ENCODE measurements at regions not wholly inside any gene's neighbourhood (a gene's known extent, or its start where the extent isn't known, plus 50 kb on each side); places are given as distances from the start of the nearest gene placed in this dataset.

- DNase-seq = peak; percentile 48
- TF ChIP-seq EZH2 (optimal IDR thresholded peaks at IDR 0.05; ENCODE audit: low read depth, low read length) (no peak), EZH2phosphoT487 (IDR thresholded peaks at IDR 0.05; ENCODE audit: low read length) (no peak)
- TF ChIP-seq, protein P1, sequence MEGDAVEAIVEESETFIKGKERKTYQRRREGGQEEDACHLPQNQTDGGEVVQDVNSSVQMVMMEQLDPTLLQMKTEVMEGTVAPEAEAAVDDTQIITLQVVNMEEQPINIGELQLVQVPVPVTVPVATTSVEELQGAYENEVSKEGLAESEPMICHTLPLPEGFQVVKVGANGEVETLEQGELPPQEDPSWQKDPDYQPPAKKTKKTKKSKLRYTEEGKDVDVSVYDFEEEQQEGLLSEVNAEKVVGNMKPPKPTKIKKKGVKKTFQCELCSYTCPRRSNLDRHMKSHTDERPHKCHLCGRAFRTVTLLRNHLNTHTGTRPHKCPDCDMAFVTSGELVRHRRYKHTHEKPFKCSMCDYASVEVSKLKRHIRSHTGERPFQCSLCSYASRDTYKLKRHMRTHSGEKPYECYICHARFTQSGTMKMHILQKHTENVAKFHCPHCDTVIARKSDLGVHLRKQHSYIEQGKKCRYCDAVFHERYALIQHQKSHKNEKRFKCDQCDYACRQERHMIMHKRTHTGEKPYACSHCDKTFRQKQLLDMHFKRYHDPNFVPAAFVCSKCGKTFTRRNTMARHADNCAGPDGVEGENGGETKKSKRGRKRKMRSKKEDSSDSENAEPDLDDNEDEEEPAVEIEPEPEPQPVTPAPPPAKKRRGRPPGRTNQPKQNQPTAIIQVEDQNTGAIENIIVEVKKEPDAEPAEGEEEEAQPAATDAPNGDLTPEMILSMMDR (IDR thresholded peaks at IDR 0.05; ENCODE audit: low read length) = no peak
- H3K4me2 ChIP-seq (ENCODE audit: low read depth, low read length) = no peak overlapping the region
- H3K4me1 ChIP-seq (ENCODE audit: low read length) = no peaks in the 10 kb centered on the region
- no peak overlapping the region for H3K9ac ChIP-seq (ENCODE audit: low read length)
- H3F3A ChIP-seq (ENCODE audit: insufficient read depth, low read length) = no peaks in the 10 kb centered on the region
- H3K79me2 ChIP-seq (ENCODE audit: low read length) = no peaks in the 10 kb centered on the region
- H3K4me3 ChIP-seq (ENCODE audit: low read length) = no peak overlapping the region
- no peak overlapping the region for H2AFZ ChIP-seq (ENCODE audit: low read length)
- H3K27me3 ChIP-seq (replicated peaks; ENCODE audit: insufficient read depth, low read length) = no peaks in the 10 kb centered on the region
- no peak overlapping the region for H3K27ac ChIP-seq (ENCODE audit: low read length)
- H3K36me3 ChIP-seq (replicated peaks; ENCODE audit: insufficient read depth, low read length) = no peaks in the 10 kb centered on the region
- no peaks in the 10 kb centered on the region for H3K9me3 ChIP-seq (replicated peaks; ENCODE audit: insufficient read depth, low read length)
- H3K9me2 ChIP-seq (replicated peaks; ENCODE audit: insufficient read depth, low read length) = no peaks in the 10 kb centered on the region
- no peaks in the 10 kb centered on the region for H4K20me1 ChIP-seq (ENCODE audit: insufficient read depth, low read length)
Observed at GRCh38 chr4:65805936-65806335, 135.6 kb upstream of the EPHA5 start.

DNA sequence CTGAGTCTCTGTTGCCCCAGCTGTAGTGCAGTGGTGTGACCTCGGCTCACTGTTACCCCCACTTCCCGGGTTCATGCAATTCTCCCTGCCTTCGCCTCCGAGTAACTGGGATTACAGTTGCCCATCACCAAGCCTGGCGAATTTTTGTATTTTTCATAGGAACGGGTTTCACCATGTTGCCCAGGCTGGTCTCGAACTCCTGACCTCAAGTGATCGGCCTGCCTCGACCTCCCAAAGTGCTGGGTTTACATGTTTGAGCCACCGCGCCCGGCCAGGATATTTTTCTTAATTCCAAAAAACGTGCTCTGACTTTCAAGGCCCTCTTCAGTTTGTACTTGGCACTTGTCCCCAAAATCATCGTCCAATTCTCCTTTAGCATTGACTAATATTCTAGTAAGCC is 129.2 kb upstream of the EPHA5 start:
- H3K9ac ChIP-seq (ENCODE audit: low read length) = no peak overlapping the region
- TF ChIP-seq, protein P1 (IDR thresholded peaks at IDR 0.05; ENCODE audit: low read length) = no peak
- TF ChIP-seq EZH2phosphoT487 (IDR thresholded peaks at IDR 0.05; ENCODE audit: low read length) (no peak), EZH2 (optimal IDR thresholded peaks at IDR 0.05; ENCODE audit: low read depth, low read length) (no peak)
- no peaks in the 10 kb centered on the region for H3K79me2 ChIP-seq (ENCODE audit: low read length)

DNA sequence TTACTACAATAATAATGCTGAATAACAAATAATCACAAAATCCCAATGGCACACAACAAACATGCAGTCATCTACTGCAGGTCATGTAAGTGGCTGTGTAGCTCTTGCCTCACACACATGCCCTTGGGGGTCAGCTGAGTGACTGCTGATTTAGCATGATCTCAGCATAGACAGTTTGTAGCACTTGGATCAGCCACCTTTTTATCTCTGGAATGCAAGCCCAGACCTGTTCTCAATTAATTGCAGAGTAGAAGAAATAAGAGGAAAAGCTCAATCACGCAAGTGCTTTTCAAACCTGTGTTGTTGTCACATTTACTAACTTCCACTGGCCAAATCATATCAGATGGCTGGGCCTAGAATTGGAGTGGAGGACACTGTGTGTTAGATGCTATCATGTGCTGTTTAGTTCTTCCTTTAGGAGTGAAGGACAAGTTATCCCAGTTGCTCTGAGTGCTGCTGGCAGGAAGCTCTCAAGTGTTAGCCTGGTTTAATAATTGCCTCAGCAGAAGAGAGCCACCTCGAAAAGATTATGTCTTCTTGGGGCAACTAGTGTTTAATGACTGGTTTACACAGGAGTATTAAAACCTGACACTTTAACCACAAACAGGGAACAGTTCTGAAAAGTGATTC is 128.3 kb upstream of the EPHA5 start:
- Histone ChIP-seq H3K9me3 (replicated peaks; ENCODE audit: insufficient read depth, low read length) (no peaks in the 10 kb centered on the region), H4K20me1 (ENCODE audit: insufficient read depth, low read length) (no peaks in the 10 kb centered on the region), H3K4me3 (ENCODE audit: low read length) (no peak overlapping the region), H3F3A (ENCODE audit: insufficient read depth, low read length) (no peaks in the 10 kb centered on the region), H3K9me2 (replicated peaks; ENCODE audit: insufficient read depth, low read length) (no peaks in the 10 kb centered on the region), H3K9ac (ENCODE audit: low read length) (no peak overlapping the region), H3K4me1 (ENCODE audit: low read length) (no peaks in the 10 kb centered on the region), H3K36me3 (replicated peaks; ENCODE audit: insufficient read depth, low read length) (no peaks in the 10 kb centered on the region), H3K27ac (ENCODE audit: low read length) (no peak overlapping the region), H3K27me3 (replicated peaks; ENCODE audit: insufficient read depth, low read length) (no peaks in the 10 kb centered on the region), H2AFZ (ENCODE audit: low read length) (no peak overlapping the region), H3K4me2 (ENCODE audit: low read depth, low read length) (no peak overlapping the region), H3K79me2 (ENCODE audit: low read length) (no peaks in the 10 kb centered on the region)
- no peak for TF ChIP-seq EZH2 (optimal IDR thresholded peaks at IDR 0.05; ENCODE audit: low read depth, low read length)
- TF ChIP-seq, protein P1 (IDR thresholded peaks at IDR 0.05; ENCODE audit: low read length) = no peak
- TF ChIP-seq EZH2phosphoT487 (IDR thresholded peaks at IDR 0.05; ENCODE audit: low read length) = no peak
- no peak for DNase-seq

More for the DNA sequence above, 129.2 kb upstream of the EPHA5 start:
- Histone ChIP-seq H2AFZ (ENCODE audit: low read length) (no peak overlapping the region), H3K9me2 (replicated peaks; ENCODE audit: insufficient read depth, low read length) (no peaks in the 10 kb centered on the region), H3F3A (ENCODE audit: insufficient read depth, low read length) (no peaks in the 10 kb centered on the region), H3K36me3 (replicated peaks; ENCODE audit: insufficient read depth, low read length) (no peaks in the 10 kb centered on the region), H3K4me3 (ENCODE audit: low read length) (no peak overlapping the region), H3K4me1 (ENCODE audit: low read length) (no peaks in the 10 kb centered on the region), H4K20me1 (ENCODE audit: insufficient read depth, low read length) (no peaks in the 10 kb centered on the region), H3K27ac (ENCODE audit: low read length) (no peak overlapping the region), H3K9me3 (replicated peaks; ENCODE audit: insufficient read depth, low read length) (no peaks in the 10 kb centered on the region), H3K27me3 (replicated peaks; ENCODE audit: insufficient read depth, low read length) (no peaks in the 10 kb centered on the region), H3K4me2 (ENCODE audit: low read depth, low read length) (no peak overlapping the region)
- DNase-seq = no peak

Data from MM.1S (cell line).